GM12892 (cell line): ENCODE measurements at regions not wholly inside any gene's neighbourhood (a gene's known extent, or its start where the extent isn't known, plus 50 kb on each side); places are given as distances from the start of the nearest gene placed in this dataset.
"Not testable (repeated sequence)": the region's sequence is repeated elsewhere in the genome, so short reads cannot be mapped to it uniquely, and the experiment has no call there.

Experiments used
- DNase-seq: peaks from one replicate; pipeline ENCODE4 v3.0.0; 2011; ENCODE audit not compliant: insufficient read length
- FAIRE-seq: peaks from 2 replicates; lab custom pipeline; 2011; peaks lifted over from hg19 to GRCh38; lab: Jason Lieb, UNC
- POLR2A ChIP-seq: IDR thresholded peaks from 2 replicates; pipeline ENCODE4 v1.6.1; 2011; ENCODE audit warnings: low read depth, low read length, control low read depth
- POLR2AphosphoS5 ChIP-seq: IDR thresholded peaks from 2 replicates; pipeline ENCODE4 v1.6.1; 2011; ENCODE audit warnings: low read depth, low read length, control low read depth
- TAF1 ChIP-seq: IDR thresholded peaks from 2 replicates; pipeline ENCODE4 v1.6.1; 2011; ENCODE audit warnings: low read depth, mild to moderate bottlenecking, control low read depth, low read length, borderline replicate concordance

- no peak for DNase-seq
- FAIRE-seq, result no peak
- TF ChIP-seq POLR2A, result no peak
- TF ChIP-seq TAF1, result no peak
- TF ChIP-seq POLR2AphosphoS5, result no peak
These were observed 904.5 kb downstream of the NR2F1-AS1 start for GRCh38 chr5:92676215-92677165.

DNA sequence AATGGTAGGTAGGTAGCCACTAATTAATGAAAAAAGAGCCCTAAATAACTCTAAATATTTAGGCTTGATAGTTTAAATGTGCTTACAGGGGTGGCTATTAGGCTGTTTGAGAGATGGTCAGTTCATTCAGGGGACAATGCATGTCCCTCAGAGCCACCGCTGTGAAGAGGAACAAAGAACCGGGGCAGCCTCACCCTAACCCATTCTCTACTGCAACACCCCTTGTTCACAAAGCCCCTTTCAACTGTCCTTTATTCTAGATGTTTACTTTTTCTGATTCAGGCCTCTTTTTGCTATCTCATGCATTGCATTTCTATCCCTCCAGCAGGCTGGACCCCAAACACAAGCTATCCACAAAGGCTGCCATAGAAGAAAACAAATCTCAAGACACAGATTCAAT is 906.7 kb downstream of the NR2F1-AS1 start:
- no peak for DNase-seq
- no peak for FAIRE-seq
- TF ChIP-seq TAF1 (no peak), POLR2A (no peak), POLR2AphosphoS5 (no peak)

DNA sequence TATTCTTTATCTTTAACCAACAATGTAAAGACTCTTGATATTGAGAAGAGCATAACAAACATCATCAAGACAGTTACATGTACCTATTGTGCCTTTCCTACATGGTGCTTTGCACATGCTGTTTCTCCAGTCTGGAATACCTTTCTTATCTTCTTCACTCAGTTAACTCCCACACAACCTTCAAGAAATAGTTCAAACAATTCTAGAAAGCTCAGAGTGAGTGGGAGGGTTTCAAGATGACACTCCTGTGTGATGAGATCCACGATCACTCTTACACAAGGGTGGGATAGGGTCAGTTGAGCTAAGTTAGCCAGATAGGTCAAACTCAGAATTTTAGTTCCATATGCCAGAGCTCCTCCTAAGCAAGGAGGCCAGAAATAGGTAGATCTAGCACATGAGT is 915.5 kb downstream of the NR2F1-AS1 start:
- no peak for DNase-seq
- TF ChIP-seq POLR2A, result no peak
- no peak for FAIRE-seq

DNA sequence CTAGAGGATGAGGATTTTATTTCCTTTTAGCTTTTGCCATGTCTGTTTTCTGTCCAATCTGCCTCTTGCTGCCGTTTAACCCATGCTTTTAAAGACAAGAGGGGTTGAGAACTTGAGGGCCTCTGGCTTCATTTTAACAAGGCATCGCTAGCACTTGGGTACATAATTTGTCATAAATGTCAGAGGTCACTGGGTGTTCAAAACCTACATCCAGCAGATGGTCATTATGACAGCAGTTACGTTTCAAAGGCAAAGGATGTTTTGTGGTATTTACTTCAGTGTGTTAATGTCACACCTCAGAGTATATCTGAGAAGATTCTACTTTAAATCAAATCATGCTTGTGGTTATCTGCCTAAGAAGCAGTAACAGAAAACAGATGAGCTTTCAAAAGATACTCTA is 918.3 kb downstream of the NR2F1-AS1 start:
- no peak for FAIRE-seq
- no peak for DNase-seq
- TF ChIP-seq POLR2A, result no peak
- no peak for TF ChIP-seq POLR2AphosphoS5
- no peak for TF ChIP-seq TAF1

GRCh38 chr5:92659246-92659645 is 921.8 kb downstream of the NR2F1-AS1 start:
- FAIRE-seq (no peak), DNase-seq (no peak)
- TF ChIP-seq POLR2A (no peak), TAF1 (no peak), POLR2AphosphoS5 (no peak)

- not testable (repeated sequence) for FAIRE-seq, DNase-seq
These were observed 926.4 kb downstream of the NR2F1-AS1 start for GRCh38 chr5:92654601-92655000.

- no peak for DNase-seq
- no peak for TF ChIP-seq POLR2AphosphoS5
- no peak for TF ChIP-seq POLR2A
- no peak for TF ChIP-seq TAF1
- no peak for FAIRE-seq
These were observed 927.1 kb downstream of the NR2F1-AS1 start for GRCh38 chr5:92653730-92654461.

GRCh38 chr5:92652756-92653155 is 928.3 kb downstream of the NR2F1-AS1 start:
- TF ChIP-seq POLR2AphosphoS5 (no peak), POLR2A (no peak), TAF1 (no peak)
- FAIRE-seq (no peak), DNase-seq (no peak)

- TF ChIP-seq POLR2A (no peak), TAF1 (no peak), POLR2AphosphoS5 (no peak)
- no peak for DNase-seq
- FAIRE-seq, result no peak
These were observed 936.6 kb downstream of the NR2F1-AS1 start for GRCh38 chr5:92644266-92644886.

DNA sequence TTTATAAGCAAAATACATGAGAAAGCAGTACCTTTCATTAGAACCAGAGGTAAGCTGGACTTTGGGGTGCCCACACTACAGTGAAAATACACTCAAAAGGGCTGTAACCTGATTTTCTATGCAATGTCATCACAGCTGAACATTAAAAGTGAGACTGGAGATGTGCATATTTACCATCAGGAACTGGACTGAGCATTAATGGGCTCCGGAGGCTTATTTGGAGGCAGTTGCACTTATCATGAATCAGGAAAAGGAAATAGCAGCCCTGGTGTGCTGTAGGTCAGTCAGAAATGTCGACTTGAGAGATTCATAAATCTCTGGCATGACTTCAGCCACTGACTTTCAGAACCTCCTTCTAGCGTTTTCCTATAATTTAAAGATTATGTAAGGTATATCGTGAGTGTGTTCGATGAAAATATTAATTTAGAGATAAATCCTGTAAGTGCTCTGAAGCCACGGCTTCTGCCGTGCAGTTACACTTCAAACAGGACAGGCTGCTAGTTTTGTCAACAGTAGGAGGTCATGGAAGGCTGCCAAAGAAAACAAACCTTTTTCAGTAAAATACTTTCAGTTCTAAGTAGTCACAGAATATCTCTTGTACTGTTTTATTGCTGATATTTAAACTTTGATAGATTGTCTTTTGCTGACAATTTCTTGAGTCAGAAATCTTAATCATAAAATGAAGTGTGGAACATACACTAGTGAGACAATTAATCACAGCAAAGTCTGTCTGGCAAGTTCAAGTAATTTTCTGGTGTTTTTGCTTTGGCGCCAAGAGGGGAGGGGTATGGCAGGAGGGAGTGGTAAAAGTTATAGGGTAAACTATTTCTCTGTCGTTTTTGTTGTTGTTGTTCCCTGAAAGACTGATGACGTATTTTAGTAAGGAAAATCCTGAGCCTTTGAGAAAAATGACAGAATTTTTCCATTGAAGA is 939.7 kb downstream of the NR2F1-AS1 start:
- TF ChIP-seq POLR2AphosphoS5 (no peak), POLR2A (no peak), TAF1 (no peak)
- FAIRE-seq (no peak), DNase-seq (no peak)

- TF ChIP-seq TAF1 (no peak), POLR2AphosphoS5 (no peak), POLR2A (no peak)
- DNase-seq, result no peak
- FAIRE-seq, result no peak
These were observed 940.7 kb downstream of the NR2F1-AS1 start for GRCh38 chr5:92640340-92640739.

GRCh38 chr5:92637960-92638359 is 943.1 kb downstream of the NR2F1-AS1 start:
- DNase-seq (no peak), FAIRE-seq (no peak)
- TF ChIP-seq POLR2AphosphoS5 (no peak), TAF1 (no peak), POLR2A (no peak)
